NB4 (cell line): ENCODE measurements at regions not wholly inside any gene's neighbourhood (a gene's known extent, or its start where the extent isn't known, plus 50 kb on each side); places are given as distances from the start of the nearest gene placed in this dataset.

ENCODE experiments used
- POLR2A ChIP-seq: IDR thresholded peaks from 2 replicates; pipeline ENCODE4 v1.6.1; 2011; ENCODE audit warnings: mild to moderate bottlenecking; ENCODE audit not compliant: insufficient read length; ENCODE audit errors: extremely low read depth
- TF ChIP-seq, protein P1 (sequence below): IDR thresholded peaks from one replicate; pipeline ENCODE4 v1.5.1; 2012; ENCODE audit warnings: low read depth, low read length
- TF ChIP-seq, protein P2 (sequence below): IDR thresholded peaks from 2 replicates; pipeline ENCODE4 v1.6.1; 2011; ENCODE audit warnings: low read depth, low read length

DNA sequence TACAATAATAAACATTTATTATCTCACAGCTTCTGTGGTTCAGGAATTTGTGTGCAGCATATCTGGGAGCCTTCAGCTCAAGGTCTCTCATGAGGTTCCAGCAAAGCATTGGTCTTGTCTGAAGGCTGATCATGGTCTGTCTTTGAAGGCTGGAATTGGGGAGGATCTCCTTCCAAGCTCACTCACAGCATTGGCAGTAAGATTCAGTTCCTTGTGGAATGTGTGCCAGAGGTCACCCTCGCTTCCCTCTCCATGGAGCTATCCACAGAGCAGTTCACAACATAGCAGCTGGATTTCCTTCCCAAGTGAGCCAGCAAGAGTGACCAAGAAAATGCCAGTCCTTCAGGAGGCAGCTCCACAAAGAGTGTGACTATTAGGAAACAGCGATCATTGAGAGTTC, 202.2 kb upstream of the ST6GAL2 start:
- TF ChIP-seq, protein P1, sequence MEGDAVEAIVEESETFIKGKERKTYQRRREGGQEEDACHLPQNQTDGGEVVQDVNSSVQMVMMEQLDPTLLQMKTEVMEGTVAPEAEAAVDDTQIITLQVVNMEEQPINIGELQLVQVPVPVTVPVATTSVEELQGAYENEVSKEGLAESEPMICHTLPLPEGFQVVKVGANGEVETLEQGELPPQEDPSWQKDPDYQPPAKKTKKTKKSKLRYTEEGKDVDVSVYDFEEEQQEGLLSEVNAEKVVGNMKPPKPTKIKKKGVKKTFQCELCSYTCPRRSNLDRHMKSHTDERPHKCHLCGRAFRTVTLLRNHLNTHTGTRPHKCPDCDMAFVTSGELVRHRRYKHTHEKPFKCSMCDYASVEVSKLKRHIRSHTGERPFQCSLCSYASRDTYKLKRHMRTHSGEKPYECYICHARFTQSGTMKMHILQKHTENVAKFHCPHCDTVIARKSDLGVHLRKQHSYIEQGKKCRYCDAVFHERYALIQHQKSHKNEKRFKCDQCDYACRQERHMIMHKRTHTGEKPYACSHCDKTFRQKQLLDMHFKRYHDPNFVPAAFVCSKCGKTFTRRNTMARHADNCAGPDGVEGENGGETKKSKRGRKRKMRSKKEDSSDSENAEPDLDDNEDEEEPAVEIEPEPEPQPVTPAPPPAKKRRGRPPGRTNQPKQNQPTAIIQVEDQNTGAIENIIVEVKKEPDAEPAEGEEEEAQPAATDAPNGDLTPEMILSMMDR = no peak
- TF ChIP-seq POLR2A = no peak
- TF ChIP-seq, protein P2, sequence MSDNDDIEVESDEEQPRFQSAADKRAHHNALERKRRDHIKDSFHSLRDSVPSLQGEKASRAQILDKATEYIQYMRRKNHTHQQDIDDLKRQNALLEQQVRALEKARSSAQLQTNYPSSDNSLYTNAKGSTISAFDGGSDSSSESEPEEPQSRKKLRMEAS = no peak
